ENCODE measurements at regions not wholly inside any gene's neighbourhood (a gene's known extent, or its start where the extent isn't known, plus 50 kb on each side); places are given as distances from the start of the nearest gene placed in this dataset.

GRCh38 chr9:129267141-129267540, 89.1 kb upstream of the IER5L start:
- TF ChIP-seq CTCF (IDR thresholded peaks at IDR 0.05; ENCODE audit: extremely low read depth in 1 of 2, insufficient read depth in 1 of 2, low read depth in 1 of 2, low read length in 2 of 2) (no peak), EZH2 (IDR thresholded peaks at IDR 0.05; ENCODE audit: borderline replicate concordance, low read depth, low read length, severe bottlenecking) (no peak)

Data from endothelial cell of umbilical vein (primary cell).